HEK293T (cell line): ENCODE measurements at regions not wholly inside any gene's neighbourhood (a gene's known extent, or its start where the extent isn't known, plus 50 kb on each side); places are given as distances from the start of the nearest gene placed in this dataset.

Source experiments
- BHLHE40 ChIP-seq: fragments of 450-650 bp; IDR thresholded peaks from 2 replicates; pipeline ENCODE4 v1.6.1; 2016; ENCODE audit warnings: mild to moderate bottlenecking, moderate library complexity, borderline replicate concordance
- CTBP1 ChIP-seq: fragments of 450-650 bp; IDR thresholded peaks from 2 replicates; pipeline ENCODE4 v1.6.1; 2016; ENCODE audit warnings: borderline replicate concordance
- ELF4 ChIP-seq: fragments of 450-650 bp; IDR thresholded peaks from 2 replicates; pipeline ENCODE4 v1.6.1; 2017; ENCODE audit warnings: antibody characterized with exemption
- FOXA1 ChIP-seq: fragments of 450-650 bp; IDR thresholded peaks from 2 replicates; pipeline ENCODE4 v1.6.1; 2016; ENCODE audit warnings: mild to moderate bottlenecking
- FOXK2 ChIP-seq: fragments of 450-650 bp; IDR thresholded peaks from 2 replicates; pipeline ENCODE4 v1.6.1; 2016; ENCODE audit warnings: mild to moderate bottlenecking
- FOXM1 ChIP-seq: fragments of 450-650 bp; IDR thresholded peaks from 2 replicates; pipeline ENCODE4 v1.6.1; 2017; ENCODE audit warnings: mild to moderate bottlenecking, borderline replicate concordance
- SP1 ChIP-seq: fragments of 450-650 bp; IDR thresholded peaks from 2 replicates; pipeline ENCODE4 v1.6.1; 2017
- SUZ12 ChIP-seq: fragments of 450-650 bp; IDR thresholded peaks from 2 replicates; pipeline ENCODE4 v1.6.1; 2016; ENCODE audit warnings: mild to moderate bottlenecking
- TARDBP ChIP-seq: fragments of 450-650 bp; IDR thresholded peaks from 2 replicates; pipeline ENCODE4 v1.6.1; 2016
- ZNF384 ChIP-seq: fragments of 450-650 bp; IDR thresholded peaks from 2 replicates; pipeline ENCODE4 v1.6.1; 2016

- TF ChIP-seq BHLHE40 = no peak
- no peak for TF ChIP-seq SUZ12
- TF ChIP-seq FOXA1 = no peak
- TF ChIP-seq TARDBP = no peak
- TF ChIP-seq FOXK2 = no peak
- no peak for TF ChIP-seq ELF4
- no peak for TF ChIP-seq FOXM1
- TF ChIP-seq ZNF384 = no peak
- TF ChIP-seq CTBP1 = no peak
- no peak for TF ChIP-seq SP1
Observed at GRCh38 chr1:71343686-71344416, 263.0 kb upstream of the ZRANB2 start.
